ENCODE measurements at regions not wholly inside any gene's neighbourhood (a gene's known extent, or its start where the extent isn't known, plus 50 kb on each side); places are given as distances from the start of the nearest gene placed in this dataset.
"Not testable (repeated sequence)": the region's sequence is repeated elsewhere in the genome, so short reads cannot be mapped to it uniquely, and the experiment has no call there.

DNA sequence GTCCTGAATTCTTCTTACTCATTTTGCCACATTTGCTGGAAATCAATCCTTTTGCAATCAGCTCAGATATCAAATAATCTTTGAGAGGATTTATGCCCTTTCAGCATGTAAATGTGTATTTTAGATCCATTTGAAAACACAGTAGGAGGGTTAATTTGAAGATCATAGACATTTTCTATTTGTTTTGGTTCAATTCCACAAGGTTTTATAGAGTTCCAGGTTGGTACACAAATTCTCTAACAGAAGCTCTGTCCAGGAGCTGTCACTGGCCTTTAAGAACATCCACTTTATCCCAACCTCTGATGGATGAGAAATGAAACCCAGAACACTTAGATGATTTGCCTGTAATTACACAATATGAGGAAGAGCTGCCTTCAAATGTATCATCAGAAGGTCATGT is 157.3 kb upstream of the CHAC2 start:
- DNase-seq (ENCODE audit: low read depth in 4 of 6, low spot score in 6 of 6): no peak

GRCh38 chr2:53609551-53609950 is 158.1 kb upstream of the CHAC2 start:
- no peaks in the 10 kb centered on the region for H3K27me3 ChIP-seq (ENCODE audit: control insufficient read depth, insufficient read depth, low read length)
- WGBS (ENCODE audit: insufficient coverage): 91% methylated on average over 4 of the region's 6 CpGs
- DNase-seq (ENCODE audit: low read depth in 4 of 6, low spot score in 6 of 6): peak in 2 of 6 donors; percentile 12 to 22
- no peak overlapping the region for H3K4me3 ChIP-seq (ENCODE audit: low read depth, low read length)
- no peaks in the 10 kb centered on the region for H3K36me3 ChIP-seq (ENCODE audit: control insufficient read depth, insufficient read depth, low read length)
- no peaks in the 10 kb centered on the region for H3K9me3 ChIP-seq (ENCODE audit: control insufficient read depth, insufficient read depth, low read length)
- H3K4me1 ChIP-seq (ENCODE audit: control insufficient read depth, insufficient read depth, low read length): no peaks in the 10 kb centered on the region
- H3K27ac ChIP-seq (ENCODE audit: low read depth, low read length): no peak overlapping the region

More for the DNA sequence above, 157.3 kb upstream of the CHAC2 start:
- H3K4me3 ChIP-seq (ENCODE audit: low read depth, low read length): no peak overlapping the region
- no peak overlapping the region for H3K27ac ChIP-seq (ENCODE audit: low read depth, low read length)
- H3K36me3 ChIP-seq (ENCODE audit: control insufficient read depth, insufficient read depth, low read length): no peaks in the 10 kb centered on the region
- H3K9me3 ChIP-seq (ENCODE audit: control insufficient read depth, insufficient read depth, low read length): no peaks in the 10 kb centered on the region
- no peaks in the 10 kb centered on the region for H3K27me3 ChIP-seq (ENCODE audit: control insufficient read depth, insufficient read depth, low read length)
- no peaks in the 10 kb centered on the region for H3K4me1 ChIP-seq (ENCODE audit: control insufficient read depth, insufficient read depth, low read length)

- Histone ChIP-seq H3K27ac (ENCODE audit: low read depth, low read length) (no peak overlapping the region), H3K4me3 (ENCODE audit: low read depth, low read length) (no peak overlapping the region), H3K4me1 (ENCODE audit: control insufficient read depth, insufficient read depth, low read length) (no peaks in the 10 kb centered on the region), H3K36me3 (ENCODE audit: control insufficient read depth, insufficient read depth, low read length) (no peaks in the 10 kb centered on the region), H3K9me3 (ENCODE audit: control insufficient read depth, insufficient read depth, low read length) (no peaks in the 10 kb centered on the region), H3K27me3 (ENCODE audit: control insufficient read depth, insufficient read depth, low read length) (no peaks in the 10 kb centered on the region)
- DNase-seq (ENCODE audit: low read depth in 4 of 6, low spot score in 6 of 6): no peak
- WGBS (ENCODE audit: insufficient coverage): 100% methylated on average over 2 of the region's 5 CpGs
These were observed 159.3 kb upstream of the CHAC2 start for GRCh38 chr2:53608293-53608692.

DNA sequence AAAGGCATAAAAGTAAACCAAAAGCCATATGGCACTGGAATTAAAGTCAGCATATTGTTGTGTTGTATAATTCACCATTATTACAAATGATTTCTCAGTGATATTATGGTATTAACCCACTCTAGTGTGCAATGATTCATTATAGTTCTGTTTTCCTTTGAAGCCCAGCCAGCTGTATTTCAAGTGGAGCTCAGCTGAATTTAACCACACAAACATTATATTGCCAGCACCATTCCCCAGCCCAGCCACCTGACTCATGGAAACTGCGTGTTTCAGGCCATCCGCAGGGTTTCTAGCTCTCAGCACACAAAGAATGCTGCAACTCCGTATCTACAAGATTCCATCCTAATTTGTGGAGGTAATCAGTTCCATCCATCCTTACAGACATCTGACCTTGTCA is 166.8 kb upstream of the CHAC2 start:
- WGBS (ENCODE audit: insufficient coverage): 44% methylated on average over 3 of the region's 3 CpGs
- no peaks in the 10 kb centered on the region for H3K9me3 ChIP-seq (ENCODE audit: control insufficient read depth, insufficient read depth, low read length)
- H3K4me1 ChIP-seq (ENCODE audit: control insufficient read depth, insufficient read depth, low read length): no peaks in the 10 kb centered on the region

DNA sequence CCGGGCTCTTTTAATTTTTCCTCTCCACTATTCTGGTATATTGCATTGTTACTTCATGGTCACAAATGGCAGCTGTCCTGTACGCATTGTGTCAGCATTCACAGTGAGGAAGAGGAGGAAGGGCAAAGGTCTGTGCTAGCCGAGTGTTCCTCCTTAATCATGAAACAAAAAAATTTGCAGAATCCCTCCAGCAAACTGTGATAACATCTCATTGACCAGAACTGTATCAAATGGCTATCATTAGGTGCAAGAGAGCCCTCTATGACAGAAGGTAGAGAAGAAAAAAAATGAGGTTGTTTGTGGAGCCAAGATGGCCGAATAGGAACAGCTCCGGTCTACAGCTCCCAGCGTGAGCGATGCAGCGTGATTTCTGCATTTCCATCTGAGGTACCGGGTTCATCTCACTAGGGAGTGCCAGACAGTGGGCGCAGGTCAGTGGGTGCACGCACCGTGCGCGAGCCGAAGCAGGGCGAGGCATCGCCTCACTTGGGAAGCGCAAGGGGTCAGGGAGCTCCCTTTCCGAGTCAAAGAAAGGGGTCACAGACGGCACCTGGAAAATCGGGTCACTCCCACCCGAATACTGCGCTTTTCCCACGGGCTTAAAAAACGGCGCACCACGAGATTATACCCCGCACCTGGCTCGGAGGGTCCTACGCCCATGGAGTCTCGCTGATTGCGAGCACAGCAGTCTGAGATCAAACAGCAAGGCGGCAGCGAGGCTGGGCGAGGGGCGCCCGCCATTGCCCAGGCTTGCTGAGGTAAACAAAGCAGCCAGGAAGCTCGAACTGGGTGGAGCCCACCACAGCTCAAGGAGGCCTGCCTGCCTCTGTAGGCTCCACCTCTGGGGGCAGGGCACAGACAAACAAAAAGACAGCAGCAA is 180.6 kb upstream of the CHAC2 start:
- DNase-seq (ENCODE audit: low read depth in 4 of 6, low spot score in 6 of 6); H3K9me3 ChIP-seq (ENCODE audit: control insufficient read depth, insufficient read depth, low read length); H3K4me1 ChIP-seq (ENCODE audit: control insufficient read depth, insufficient read depth, low read length); H3K36me3 ChIP-seq (ENCODE audit: control insufficient read depth, insufficient read depth, low read length); H3K27me3 ChIP-seq (ENCODE audit: control insufficient read depth, insufficient read depth, low read length); H3K4me3 ChIP-seq (ENCODE audit: low read depth, low read length); H3K27ac ChIP-seq (ENCODE audit: low read depth, low read length): not testable (repeated sequence)
- 95% methylated on average over 34 of the region's 38 CpGs for WGBS (ENCODE audit: insufficient coverage)

More for the DNA sequence above, 166.8 kb upstream of the CHAC2 start:
- H3K4me3 ChIP-seq (ENCODE audit: low read depth, low read length): no peak overlapping the region
- H3K27me3 ChIP-seq (ENCODE audit: control insufficient read depth, insufficient read depth, low read length): no peaks in the 10 kb centered on the region
- no peak overlapping the region for H3K27ac ChIP-seq (ENCODE audit: low read depth, low read length)
- no peaks in the 10 kb centered on the region for H3K36me3 ChIP-seq (ENCODE audit: control insufficient read depth, insufficient read depth, low read length)
- peak in 2 of 6 donors; percentile 55 to 86 for DNase-seq (ENCODE audit: low read depth in 4 of 6, low spot score in 6 of 6)

DNA sequence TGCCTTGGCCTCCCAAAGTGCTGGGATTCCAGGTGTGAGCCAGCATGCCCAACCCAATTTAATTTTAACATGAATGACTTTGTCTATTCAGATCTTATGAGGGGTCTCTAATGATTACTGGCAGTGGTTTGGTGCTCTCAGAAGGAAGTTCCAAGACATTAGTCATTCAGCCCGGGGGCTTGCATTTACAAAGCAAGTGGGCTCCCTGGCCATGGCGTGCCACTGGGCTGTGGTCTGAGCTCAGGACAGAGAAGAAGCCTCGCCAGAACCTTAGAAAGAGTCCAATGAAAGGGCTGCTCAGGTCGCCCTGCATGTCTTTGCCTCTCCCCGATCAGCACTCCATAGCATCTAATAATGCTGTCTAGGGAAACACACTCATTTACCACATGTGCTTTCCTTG is 182.6 kb upstream of the CHAC2 start:
- Histone ChIP-seq H3K36me3 (ENCODE audit: control insufficient read depth, insufficient read depth, low read length) (no peaks in the 10 kb centered on the region), H3K4me1 (ENCODE audit: control insufficient read depth, insufficient read depth, low read length) (no peaks in the 10 kb centered on the region), H3K9me3 (ENCODE audit: control insufficient read depth, insufficient read depth, low read length) (no peaks in the 10 kb centered on the region), H3K27me3 (ENCODE audit: control insufficient read depth, insufficient read depth, low read length) (no peaks in the 10 kb centered on the region), H3K27ac (ENCODE audit: low read depth, low read length) (no peak overlapping the region), H3K4me3 (ENCODE audit: low read depth, low read length) (no peak overlapping the region)
- 72% methylated on average over 3 of the region's 5 CpGs for WGBS (ENCODE audit: insufficient coverage)
- no peak for DNase-seq (ENCODE audit: low read depth in 4 of 6, low spot score in 6 of 6)

DNA sequence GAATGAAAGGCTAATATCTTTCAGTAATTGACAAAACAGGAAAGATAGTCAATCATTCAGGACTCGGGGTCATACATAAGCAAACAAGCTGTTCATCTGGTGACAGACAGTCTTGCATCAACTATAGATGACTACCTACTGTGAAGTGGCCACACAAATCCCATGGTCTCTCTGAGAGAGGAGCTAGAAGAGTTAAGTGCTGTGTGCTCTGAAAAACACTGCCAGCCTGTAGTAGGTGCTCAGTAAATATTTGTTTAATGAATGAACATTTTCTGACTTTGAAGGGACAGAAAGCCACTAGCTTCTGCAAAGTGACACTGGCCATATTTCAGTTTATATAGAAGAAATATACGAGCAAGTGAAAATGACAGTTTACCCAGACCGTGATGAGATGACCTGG is 184.0 kb upstream of the CHAC2 start:
- no peaks in the 10 kb centered on the region for H3K27me3 ChIP-seq (ENCODE audit: control insufficient read depth, insufficient read depth, low read length)
- WGBS (ENCODE audit: insufficient coverage): 100% methylated on average over 3 of the region's 3 CpGs
- H3K27ac ChIP-seq (ENCODE audit: low read depth, low read length): no peak overlapping the region
- no peaks in the 10 kb centered on the region for H3K4me1 ChIP-seq (ENCODE audit: control insufficient read depth, insufficient read depth, low read length)
- H3K36me3 ChIP-seq (ENCODE audit: control insufficient read depth, insufficient read depth, low read length): no peaks in the 10 kb centered on the region
- no peaks in the 10 kb centered on the region for H3K9me3 ChIP-seq (ENCODE audit: control insufficient read depth, insufficient read depth, low read length)
- H3K4me3 ChIP-seq (ENCODE audit: low read depth, low read length): no peak overlapping the region
- DNase-seq (ENCODE audit: low read depth in 4 of 6, low spot score in 6 of 6): no peak

GRCh38 chr2:53582556-53582955 is 185.0 kb upstream of the CHAC2 start:
- H3K4me3 ChIP-seq (ENCODE audit: low read depth, low read length): no peak overlapping the region

GRCh38 chr2:53576166-53576565 is 191.4 kb upstream of the CHAC2 start:
- WGBS (ENCODE audit: insufficient coverage): no CpG with 5 or more reads among the region's 3 CpGs
- no peaks in the 10 kb centered on the region for H3K36me3 ChIP-seq (ENCODE audit: control insufficient read depth, insufficient read depth, low read length)
- H3K27me3 ChIP-seq (ENCODE audit: control insufficient read depth, insufficient read depth, low read length): no peaks in the 10 kb centered on the region
- H3K9me3 ChIP-seq (ENCODE audit: control insufficient read depth, insufficient read depth, low read length): no peaks in the 10 kb centered on the region
- peak overlapping the region; percentile 25 for H3K27ac ChIP-seq (ENCODE audit: low read depth, low read length)
- DNase-seq (ENCODE audit: low read depth in 4 of 6, low spot score in 6 of 6): peak in 1 of 6 donors; percentile 20
- no peaks in the 10 kb centered on the region for H3K4me1 ChIP-seq (ENCODE audit: control insufficient read depth, insufficient read depth, low read length)
- H3K4me3 ChIP-seq (ENCODE audit: low read depth, low read length): no peak overlapping the region

More at GRCh38 chr2:53582556-53582955, 185.0 kb upstream of the CHAC2 start:
- Histone ChIP-seq H3K4me1 (ENCODE audit: control insufficient read depth, insufficient read depth, low read length) (no peaks in the 10 kb centered on the region), H3K9me3 (ENCODE audit: control insufficient read depth, insufficient read depth, low read length) (no peaks in the 10 kb centered on the region), H3K36me3 (ENCODE audit: control insufficient read depth, insufficient read depth, low read length) (no peaks in the 10 kb centered on the region), H3K27me3 (ENCODE audit: control insufficient read depth, insufficient read depth, low read length) (no peaks in the 10 kb centered on the region), H3K27ac (ENCODE audit: low read depth, low read length) (no peak overlapping the region)
- no peak for DNase-seq (ENCODE audit: low read depth in 4 of 6, low spot score in 6 of 6)
- 71% methylated on average over 1 of the region's 2 CpGs for WGBS (ENCODE audit: insufficient coverage)

DNA sequence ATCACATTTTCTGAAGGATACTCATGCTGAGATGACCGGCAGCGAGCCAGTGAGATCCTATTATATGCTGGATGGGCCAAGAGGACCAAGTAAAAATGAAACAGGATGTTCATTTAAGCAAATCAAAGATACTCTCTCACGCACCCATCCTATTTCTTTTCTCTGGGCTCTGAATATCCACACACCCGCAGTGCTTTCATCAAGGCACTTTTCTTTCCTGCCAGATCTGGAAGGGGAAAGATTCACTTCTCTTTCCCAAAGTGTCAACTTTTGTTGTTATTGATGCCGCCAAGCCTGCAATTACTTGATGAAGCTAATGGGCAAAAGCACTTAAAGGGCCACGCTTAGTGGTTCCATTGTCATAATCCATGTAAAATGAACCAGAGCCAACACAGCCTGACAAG is 191.9 kb upstream of the CHAC2 start:
- H3K4me3 ChIP-seq (ENCODE audit: low read depth, low read length): no peak overlapping the region
- H3K36me3 ChIP-seq (ENCODE audit: control insufficient read depth, insufficient read depth, low read length): no peaks in the 10 kb centered on the region
- no peaks in the 10 kb centered on the region for H3K4me1 ChIP-seq (ENCODE audit: control insufficient read depth, insufficient read depth, low read length)
- H3K27ac ChIP-seq (ENCODE audit: low read depth, low read length): peak overlapping the region; percentile 25
- peak in 3 of 6 donors; percentile 17 to 74 (median 71) for DNase-seq (ENCODE audit: low read depth in 4 of 6, low spot score in 6 of 6)
- H3K9me3 ChIP-seq (ENCODE audit: control insufficient read depth, insufficient read depth, low read length): no peaks in the 10 kb centered on the region
- 33% methylated on average over 1 of the region's 6 CpGs for WGBS (ENCODE audit: insufficient coverage)
- no peaks in the 10 kb centered on the region for H3K27me3 ChIP-seq (ENCODE audit: control insufficient read depth, insufficient read depth, low read length)
